ENCODE measurements at regions not wholly inside any gene's neighbourhood (a gene's known extent, or its start where the extent isn't known, plus 50 kb on each side); places are given as distances from the start of the nearest gene placed in this dataset.

GRCh38 chr2:146665800-146666199 is 1179.0 kb upstream of the ACVR2A start:
- TF ChIP-seq, protein P1, sequence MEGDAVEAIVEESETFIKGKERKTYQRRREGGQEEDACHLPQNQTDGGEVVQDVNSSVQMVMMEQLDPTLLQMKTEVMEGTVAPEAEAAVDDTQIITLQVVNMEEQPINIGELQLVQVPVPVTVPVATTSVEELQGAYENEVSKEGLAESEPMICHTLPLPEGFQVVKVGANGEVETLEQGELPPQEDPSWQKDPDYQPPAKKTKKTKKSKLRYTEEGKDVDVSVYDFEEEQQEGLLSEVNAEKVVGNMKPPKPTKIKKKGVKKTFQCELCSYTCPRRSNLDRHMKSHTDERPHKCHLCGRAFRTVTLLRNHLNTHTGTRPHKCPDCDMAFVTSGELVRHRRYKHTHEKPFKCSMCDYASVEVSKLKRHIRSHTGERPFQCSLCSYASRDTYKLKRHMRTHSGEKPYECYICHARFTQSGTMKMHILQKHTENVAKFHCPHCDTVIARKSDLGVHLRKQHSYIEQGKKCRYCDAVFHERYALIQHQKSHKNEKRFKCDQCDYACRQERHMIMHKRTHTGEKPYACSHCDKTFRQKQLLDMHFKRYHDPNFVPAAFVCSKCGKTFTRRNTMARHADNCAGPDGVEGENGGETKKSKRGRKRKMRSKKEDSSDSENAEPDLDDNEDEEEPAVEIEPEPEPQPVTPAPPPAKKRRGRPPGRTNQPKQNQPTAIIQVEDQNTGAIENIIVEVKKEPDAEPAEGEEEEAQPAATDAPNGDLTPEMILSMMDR (IDR thresholded peaks at IDR 0.05), result no peak
- TF ChIP-seq EZH2 (IDR thresholded peaks at IDR 0.05; ENCODE audit: borderline replicate concordance, insufficient read depth, low read depth, low read length, poor library complexity, severe bottlenecking), result no peak
